Fibroblast of the aortic adventitia (primary cell): ENCODE measurements at regions not wholly inside any gene's neighbourhood (a gene's known extent, or its start where the extent isn't known, plus 50 kb on each side); places are given as distances from the start of the nearest gene placed in this dataset.

Experiments used
- DNase-seq: peaks from one replicate; pipeline ENCODE4 v3.0.0-alpha.2; 2010; ENCODE audit warnings: low read depth
- H3K4me3 ChIP-seq: 2 replicates; pipeline ENCODE4 v1.5.1; 2011; ENCODE audit warnings: low read depth, mild to moderate bottlenecking, control low read depth, low read length, moderate library complexity
- CTCF ChIP-seq: IDR thresholded peaks from 2 replicates; pipeline ENCODE4 v1.5.1; 2011; ENCODE audit warnings: mild to moderate bottlenecking, low read length, control low read depth, inconsistent platforms; ENCODE audit not compliant: insufficient read depth

DNA sequence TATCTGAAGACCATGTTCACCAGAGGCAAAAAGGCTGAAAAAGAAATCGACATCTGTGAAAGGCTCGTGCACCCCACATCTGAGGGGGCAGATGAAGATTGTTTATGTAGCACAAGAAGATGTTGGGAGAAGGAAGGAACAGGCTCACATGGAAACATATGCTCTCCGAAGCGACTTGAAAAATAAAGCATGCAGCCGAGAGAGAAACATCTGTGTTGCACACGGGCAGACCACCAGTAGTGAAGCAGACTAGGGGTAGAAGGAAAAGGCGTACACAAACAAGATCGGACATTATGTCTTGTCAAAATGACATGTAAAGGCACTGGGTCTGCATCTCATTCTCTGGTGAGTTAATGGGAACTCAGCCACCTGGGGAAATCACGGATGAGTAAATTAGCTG is 356.5 kb downstream of the ZIC4 start:
- DNase-seq = no peak
- H3K4me3 ChIP-seq = no peak overlapping the region

GRCh38 chr3:147049305-147049704 is 357.0 kb downstream of the ZIC4 start:
- no peak overlapping the region for H3K4me3 ChIP-seq
- TF ChIP-seq CTCF = no peak
- no peak for DNase-seq

More for the DNA sequence above, 356.5 kb downstream of the ZIC4 start:
- no peak for TF ChIP-seq CTCF

- no peak for DNase-seq
- no peak for TF ChIP-seq CTCF
- no peak overlapping the region for H3K4me3 ChIP-seq
Measured at GRCh38 chr3:147046916-147047315, 359.4 kb downstream of the ZIC4 start.

- no peak overlapping the region for H3K4me3 ChIP-seq
Measured at GRCh38 chr3:147038481-147038880, 367.9 kb downstream of the ZIC4 start.

GRCh38 chr3:147034359-147034758 is 372.0 kb downstream of the ZIC4 start:
- TF ChIP-seq CTCF = no peak
- H3K4me3 ChIP-seq = no peak overlapping the region
- no peak for DNase-seq

More at GRCh38 chr3:147038481-147038880, 367.9 kb downstream of the ZIC4 start:
- no peak for TF ChIP-seq CTCF
- DNase-seq = peak; percentile 11

- no peak for DNase-seq
- TF ChIP-seq CTCF = no peak
- no peak overlapping the region for H3K4me3 ChIP-seq
Measured at GRCh38 chr3:147030274-147030673, 376.1 kb downstream of the ZIC4 start.

DNA sequence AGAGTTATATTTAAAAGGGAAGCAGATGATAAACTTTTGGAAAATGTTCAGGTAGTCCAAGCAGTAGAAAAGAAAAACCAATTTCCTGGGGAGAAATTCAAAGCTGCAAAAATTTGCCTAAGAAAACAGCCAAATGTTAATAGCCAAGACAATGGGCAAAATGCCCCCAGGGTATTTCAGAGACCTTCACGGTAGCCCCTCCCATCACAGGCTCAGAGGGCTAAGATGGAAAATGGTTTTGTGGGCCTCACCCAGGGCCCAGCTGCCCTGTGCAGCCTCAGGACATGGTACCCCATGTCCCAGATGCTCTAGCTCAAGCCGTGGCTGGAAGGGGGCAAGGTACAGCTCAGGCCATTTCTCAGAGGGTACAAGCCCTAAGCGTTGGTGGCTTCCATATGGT is 391.0 kb downstream of the ZIC4 start:
- H3K4me3 ChIP-seq = no peak overlapping the region
- TF ChIP-seq CTCF = no peak
- no peak for DNase-seq
